DND-41 (cell line): ENCODE measurements at regions not wholly inside any gene's neighbourhood (a gene's known extent, or its start where the extent isn't known, plus 50 kb on each side); places are given as distances from the start of the nearest gene placed in this dataset.
"Not testable (repeated sequence)": the region's sequence is repeated elsewhere in the genome, so short reads cannot be mapped to it uniquely, and the experiment has no call there.

Source experiments
- ATAC-seq: fragments of 200-7000 bp; cut with Tn5 transposase; 3 replicates; pipeline ENCODE4 v1.9.1; 2021; ENCODE audit warnings: low read depth; ENCODE audit not compliant: insufficient read depth
- DNase-seq: peaks from one replicate; pipeline ENCODE4 v3.0.0-alpha.2; 2020
- H2AFZ ChIP-seq: 2 replicates; pipeline ENCODE4 v1.6.0; 2012; ENCODE audit warnings: low read depth, low read length
- H3K27ac ChIP-seq: 2 replicates; pipeline ENCODE4 v1.5.1; 2012; ENCODE audit warnings: low read length, inconsistent platforms
- H3K27me3 ChIP-seq: fragments of 200-600 bp; sonication (generic); 2 replicates; pipeline ENCODE4 v1.6.0; 2012; ENCODE audit warnings: low read length, mild to moderate bottlenecking, inconsistent platforms; ENCODE audit not compliant: insufficient read depth, poor library complexity
- H3K36me3 ChIP-seq: 2 replicates; pipeline ENCODE4 v1.5.1; 2012; ENCODE audit warnings: low read length, inconsistent platforms; ENCODE audit not compliant: insufficient read depth
- H3K4me1 ChIP-seq: 2 replicates; pipeline ENCODE4 v1.5.1; 2012; ENCODE audit warnings: mild to moderate bottlenecking, low read length; ENCODE audit not compliant: insufficient read depth
- H3K4me2 ChIP-seq: 2 replicates; pipeline ENCODE4 v1.6.0; 2012; ENCODE audit warnings: mild to moderate bottlenecking, moderate library complexity, low read length, inconsistent platforms; ENCODE audit not compliant: insufficient read depth
- H3K4me3 ChIP-seq, 2 experiments: fragments of 200-600 bp in 1 of 2; shearing (Covaris generic) in 1 of 2; 2 replicates each; pipeline ENCODE4 v1.5.1; 2012 to 2016; ENCODE audit warnings: inconsistent platforms in 2 of 2, low read length in 2 of 2, mild to moderate bottlenecking in 2 of 2, low read depth in 1 of 2, moderate library complexity in 1 of 2
- H3K79me2 ChIP-seq: 2 replicates; pipeline ENCODE4 v1.6.0; 2012; ENCODE audit warnings: low read length, inconsistent platforms; ENCODE audit not compliant: insufficient read depth
- H3K9ac ChIP-seq: 2 replicates; pipeline ENCODE4 v1.6.0; 2012; ENCODE audit warnings: low read depth, mild to moderate bottlenecking, inconsistent platforms, low read length, moderate library complexity
- H3K9me3 ChIP-seq: 2 replicates; pipeline ENCODE4 v1.5.1; 2012; ENCODE audit warnings: low read length, moderate library complexity, mild to moderate bottlenecking, inconsistent platforms; ENCODE audit not compliant: insufficient read depth, severe bottlenecking
- H4K20me1 ChIP-seq: 2 replicates; pipeline ENCODE4 v1.6.0; 2012; ENCODE audit warnings: low read length; ENCODE audit not compliant: insufficient read depth
- EZH2 ChIP-seq: IDR thresholded peaks from 3 replicates; pipeline ENCODE4 v1.6.1; 2012; ENCODE audit warnings: borderline replicate concordance, low read depth, mild to moderate bottlenecking, moderate library complexity, low read length, inconsistent platforms; ENCODE audit not compliant: severe bottlenecking
- TF ChIP-seq, protein P1 (sequence below): IDR thresholded peaks from 2 replicates; pipeline ENCODE4 v1.5.1; 2012; ENCODE audit warnings: borderline replicate concordance, low read length, moderate library complexity, mild to moderate bottlenecking; ENCODE audit not compliant: poor library complexity, severe bottlenecking; ENCODE audit errors: extremely low read depth

DNA sequence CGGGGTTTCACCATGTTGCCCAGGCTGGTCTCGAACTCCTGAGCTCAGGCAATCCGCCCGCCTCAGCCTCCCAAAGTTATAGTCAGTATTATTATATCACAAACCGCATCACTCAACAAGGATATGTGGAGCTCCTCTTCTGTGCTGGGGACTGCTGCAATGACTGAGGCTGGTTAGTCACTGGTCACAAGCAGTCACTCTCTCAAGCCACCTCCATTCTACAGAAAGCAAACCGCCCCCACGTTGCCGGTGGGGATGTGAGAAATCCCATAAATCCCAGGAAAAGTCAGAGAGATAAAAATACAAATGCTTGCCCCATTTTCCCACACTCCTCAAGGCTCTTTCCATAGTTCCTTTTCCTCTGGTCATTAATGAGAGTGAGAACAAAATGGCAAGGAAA lies 155.7 kb downstream of the ADSS2 start:
- DNase-seq (no peak), ATAC-seq (no peak)
- no peak overlapping the region for H3K4me2 ChIP-seq
- H3K4me3 ChIP-seq = no peak overlapping the region
- no peaks in the 10 kb centered on the region for H4K20me1 ChIP-seq
- no peaks in the 10 kb centered on the region for H3K27me3 ChIP-seq
- H3K79me2 ChIP-seq = no peaks in the 10 kb centered on the region
- peaks cover 40% of the 10 kb centered on the region for H3K4me1 ChIP-seq
- H2AFZ ChIP-seq = no peak overlapping the region
- no peak overlapping the region for H3K9ac ChIP-seq
- TF ChIP-seq EZH2 = no peak
- TF ChIP-seq, protein P1, sequence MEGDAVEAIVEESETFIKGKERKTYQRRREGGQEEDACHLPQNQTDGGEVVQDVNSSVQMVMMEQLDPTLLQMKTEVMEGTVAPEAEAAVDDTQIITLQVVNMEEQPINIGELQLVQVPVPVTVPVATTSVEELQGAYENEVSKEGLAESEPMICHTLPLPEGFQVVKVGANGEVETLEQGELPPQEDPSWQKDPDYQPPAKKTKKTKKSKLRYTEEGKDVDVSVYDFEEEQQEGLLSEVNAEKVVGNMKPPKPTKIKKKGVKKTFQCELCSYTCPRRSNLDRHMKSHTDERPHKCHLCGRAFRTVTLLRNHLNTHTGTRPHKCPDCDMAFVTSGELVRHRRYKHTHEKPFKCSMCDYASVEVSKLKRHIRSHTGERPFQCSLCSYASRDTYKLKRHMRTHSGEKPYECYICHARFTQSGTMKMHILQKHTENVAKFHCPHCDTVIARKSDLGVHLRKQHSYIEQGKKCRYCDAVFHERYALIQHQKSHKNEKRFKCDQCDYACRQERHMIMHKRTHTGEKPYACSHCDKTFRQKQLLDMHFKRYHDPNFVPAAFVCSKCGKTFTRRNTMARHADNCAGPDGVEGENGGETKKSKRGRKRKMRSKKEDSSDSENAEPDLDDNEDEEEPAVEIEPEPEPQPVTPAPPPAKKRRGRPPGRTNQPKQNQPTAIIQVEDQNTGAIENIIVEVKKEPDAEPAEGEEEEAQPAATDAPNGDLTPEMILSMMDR = no peak
- H3K27ac ChIP-seq = no peak overlapping the region
- no peaks in the 10 kb centered on the region for H3K9me3 ChIP-seq
- H3K36me3 ChIP-seq = no peaks in the 10 kb centered on the region

DNA sequence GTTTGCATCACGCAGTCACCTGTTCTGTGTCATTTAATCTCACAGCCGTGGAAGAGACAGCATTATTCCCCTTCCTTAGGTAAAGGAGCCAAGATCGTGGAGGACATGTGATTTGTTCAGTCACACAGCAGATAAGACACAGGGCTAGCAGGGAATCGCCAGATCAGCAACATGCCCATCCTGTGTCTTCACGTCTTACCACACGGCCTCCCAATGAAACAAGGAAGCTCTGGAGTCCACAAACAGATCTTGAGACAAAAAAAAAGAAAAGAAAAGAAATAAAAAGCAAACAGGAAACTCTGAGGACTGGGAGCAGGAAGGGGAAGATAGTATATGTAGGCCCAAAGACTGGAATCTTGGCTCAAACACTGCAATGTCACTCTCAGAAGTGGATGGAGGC lies 155.3 kb downstream of the ADSS2 start:
- Histone ChIP-seq H3K4me3 (no peak overlapping the region), H3K9me3 (no peaks in the 10 kb centered on the region), H3K36me3 (no peaks in the 10 kb centered on the region), H3K9ac (no peak overlapping the region), H2AFZ (peak overlapping the region; percentile 38; the same call in 1 of the 2 replicates), H3K4me1 (peaks cover 35% of the 10 kb centered on the region), H3K79me2 (no peaks in the 10 kb centered on the region), H4K20me1 (no peaks in the 10 kb centered on the region), H3K27me3 (no peaks in the 10 kb centered on the region), H3K27ac (no peak overlapping the region), H3K4me2 (no peak overlapping the region)
- ATAC-seq (no peak), DNase-seq (no peak)
- TF ChIP-seq EZH2 = no peak
- TF ChIP-seq, protein P1 = no peak

DNA sequence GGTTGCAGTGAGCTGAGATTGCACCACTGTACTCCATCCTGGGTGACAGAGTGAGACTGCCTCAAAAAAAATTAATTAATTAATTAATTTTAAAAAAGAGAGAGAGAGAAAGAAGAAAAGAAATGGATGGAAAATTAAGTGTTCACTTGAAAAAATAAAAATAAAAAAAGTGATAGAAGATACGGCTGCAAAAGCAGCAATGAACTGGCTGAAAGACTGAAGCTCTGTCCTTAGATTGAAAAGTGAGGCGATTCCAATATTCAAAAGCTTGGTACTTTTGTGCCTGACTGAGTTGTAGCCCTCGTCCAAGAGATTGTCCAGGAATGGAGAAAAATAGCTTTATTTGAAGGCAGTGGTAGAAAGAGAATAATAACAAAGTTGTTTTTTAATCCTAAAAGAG lies 154.6 kb downstream of the ADSS2 start:
- H3K4me1 ChIP-seq = peaks cover 29% of the 10 kb centered on the region
- H3K4me3 ChIP-seq = no peak overlapping the region
- no peaks in the 10 kb centered on the region for H3K36me3 ChIP-seq
- TF ChIP-seq, protein P1 = no peak
- TF ChIP-seq EZH2 = no peak
- H3K27me3 ChIP-seq = no peaks in the 10 kb centered on the region
- no peak overlapping the region for H3K9ac ChIP-seq
- H4K20me1 ChIP-seq = no peaks in the 10 kb centered on the region
- no peak for DNase-seq
- H3K9me3 ChIP-seq = no peaks in the 10 kb centered on the region
- no peak overlapping the region for H3K4me2 ChIP-seq
- H2AFZ ChIP-seq = no peak overlapping the region
- no peaks in the 10 kb centered on the region for H3K79me2 ChIP-seq
- no peak for ATAC-seq
- no peak overlapping the region for H3K27ac ChIP-seq

DNA sequence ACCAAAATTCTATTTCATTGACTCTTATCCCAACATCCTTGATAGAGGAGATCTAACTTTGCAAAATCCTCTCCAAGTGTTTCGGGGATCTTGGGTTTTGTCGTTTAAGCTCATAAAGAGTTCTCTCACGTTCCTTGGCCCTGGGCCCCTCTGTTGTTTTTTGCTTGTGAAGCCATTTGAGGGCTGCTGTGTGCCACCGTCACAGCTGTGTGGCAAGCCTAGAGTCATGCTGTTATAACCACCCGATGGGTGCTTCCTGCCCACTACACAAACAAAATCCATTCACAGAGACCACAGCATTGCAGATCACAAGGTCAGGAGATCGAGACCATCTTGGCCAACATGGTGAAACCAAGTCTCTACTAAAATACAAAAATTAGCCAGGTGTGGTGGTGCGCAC lies 154.1 kb downstream of the ADSS2 start:
- Histone ChIP-seq H3K9me3 (no peaks in the 10 kb centered on the region), H3K36me3 (no peaks in the 10 kb centered on the region), H3K4me3 (no peak overlapping the region), H3K27me3 (no peaks in the 10 kb centered on the region), H2AFZ (no peak overlapping the region), H3K27ac (no peak overlapping the region), H4K20me1 (no peaks in the 10 kb centered on the region), H3K79me2 (no peaks in the 10 kb centered on the region), H3K4me2 (no peak overlapping the region), H3K9ac (no peak overlapping the region), H3K4me1 (peaks cover 23% of the 10 kb centered on the region)
- TF ChIP-seq EZH2 = no peak
- TF ChIP-seq, protein P1 = no peak
- ATAC-seq = no peak
- peak; percentile 17 for DNase-seq

DNA sequence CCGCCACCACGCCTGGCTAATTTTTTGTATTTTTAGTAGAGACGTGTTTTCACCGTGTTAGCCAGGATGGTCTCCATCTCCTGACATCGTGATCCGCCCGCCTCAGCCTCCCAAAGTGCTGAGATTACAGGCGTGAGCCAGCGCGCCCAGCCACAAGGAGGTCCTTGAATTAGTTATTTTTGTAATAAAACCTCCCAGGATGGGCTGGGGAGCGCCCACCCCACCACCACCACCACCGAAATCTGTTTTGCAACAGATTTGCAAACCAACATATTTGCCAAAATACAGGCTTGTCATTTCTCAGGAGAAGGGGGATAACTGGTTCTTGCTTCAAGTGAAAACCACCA lies 151.7 kb downstream of the ADSS2 start:
- H3K4me3 ChIP-seq, H3K4me2 ChIP-seq, H3K36me3 ChIP-seq, DNase-seq, ATAC-seq, H3K79me2 ChIP-seq, H3K9ac ChIP-seq, H2AFZ ChIP-seq, H3K9me3 ChIP-seq, H4K20me1 ChIP-seq, H3K27ac ChIP-seq, H3K27me3 ChIP-seq: not testable (repeated sequence)
- H3K4me1 ChIP-seq = peaks cover 21% of the 10 kb centered on the region
